ENCODE measurements at regions not wholly inside any gene's neighbourhood (a gene's known extent, or its start where the extent isn't known, plus 50 kb on each side); places are given as distances from the start of the nearest gene placed in this dataset.

DNA sequence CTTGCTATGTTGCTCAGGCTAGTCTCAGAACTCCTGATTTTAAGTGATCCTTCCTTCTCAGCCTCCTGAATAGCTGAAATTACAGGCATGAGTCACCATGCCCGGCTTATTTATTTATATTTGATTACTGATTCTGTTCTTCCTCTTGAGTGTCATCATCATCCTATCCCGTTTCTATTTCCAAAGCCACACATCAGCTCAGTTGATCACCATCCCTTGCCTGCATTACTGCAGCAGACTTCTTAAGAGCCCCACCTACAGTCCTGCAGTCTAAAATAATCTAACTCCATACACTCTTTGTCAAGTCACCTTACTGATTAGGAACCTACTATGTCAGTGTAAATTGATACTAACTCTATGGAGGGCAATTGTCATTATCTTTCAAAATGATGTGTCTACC, 138.9 kb upstream of the RAI14 start:
- TF ChIP-seq, protein P1, sequence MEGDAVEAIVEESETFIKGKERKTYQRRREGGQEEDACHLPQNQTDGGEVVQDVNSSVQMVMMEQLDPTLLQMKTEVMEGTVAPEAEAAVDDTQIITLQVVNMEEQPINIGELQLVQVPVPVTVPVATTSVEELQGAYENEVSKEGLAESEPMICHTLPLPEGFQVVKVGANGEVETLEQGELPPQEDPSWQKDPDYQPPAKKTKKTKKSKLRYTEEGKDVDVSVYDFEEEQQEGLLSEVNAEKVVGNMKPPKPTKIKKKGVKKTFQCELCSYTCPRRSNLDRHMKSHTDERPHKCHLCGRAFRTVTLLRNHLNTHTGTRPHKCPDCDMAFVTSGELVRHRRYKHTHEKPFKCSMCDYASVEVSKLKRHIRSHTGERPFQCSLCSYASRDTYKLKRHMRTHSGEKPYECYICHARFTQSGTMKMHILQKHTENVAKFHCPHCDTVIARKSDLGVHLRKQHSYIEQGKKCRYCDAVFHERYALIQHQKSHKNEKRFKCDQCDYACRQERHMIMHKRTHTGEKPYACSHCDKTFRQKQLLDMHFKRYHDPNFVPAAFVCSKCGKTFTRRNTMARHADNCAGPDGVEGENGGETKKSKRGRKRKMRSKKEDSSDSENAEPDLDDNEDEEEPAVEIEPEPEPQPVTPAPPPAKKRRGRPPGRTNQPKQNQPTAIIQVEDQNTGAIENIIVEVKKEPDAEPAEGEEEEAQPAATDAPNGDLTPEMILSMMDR (IDR thresholded peaks at IDR 0.05): no peak
- TF ChIP-seq EP300 (IDR thresholded peaks at IDR 0.05) (no peak), POLR2A (IDR thresholded peaks at IDR 0.05) (no peak)

Data from ovary (tissue), 3 donors.